HCT116 (cell line): ENCODE measurements at regions not wholly inside any gene's neighbourhood (a gene's known extent, or its start where the extent isn't known, plus 50 kb on each side); places are given as distances from the start of the nearest gene placed in this dataset.

Experiments
- CEBPB ChIP-seq: IDR thresholded peaks from 2 replicates; pipeline ENCODE4 v1.6.1; 2012; ENCODE audit warnings: low read depth
- POLR2A ChIP-seq: IDR thresholded peaks from 2 replicates; pipeline ENCODE4 v1.7.0; 2011; ENCODE audit warnings: borderline replicate concordance; ENCODE audit not compliant: insufficient read depth, insufficient read length; ENCODE audit errors: extremely low read depth
- POLR2AphosphoS5 ChIP-seq: IDR thresholded peaks from 2 replicates; pipeline ENCODE4 v1.6.1; 2011; ENCODE audit warnings: mild to moderate bottlenecking, low read depth, low read length, moderate library complexity
- SIN3A ChIP-seq: IDR thresholded peaks from 2 replicates; pipeline ENCODE4 v1.6.1; 2012; ENCODE audit warnings: low read depth
- TCF7L2 ChIP-seq: IDR thresholded peaks from 2 replicates; pipeline ENCODE4 v1.7.0; 2011; ENCODE audit warnings: borderline replicate concordance, inconsistent platforms; ENCODE audit not compliant: insufficient read depth, insufficient read length; ENCODE audit errors: extremely low read depth
- TF ChIP-seq, protein P1 (sequence below), 3 experiments: fragments of 200-600 bp in 1 of 3; sonication (generic) in 1 of 3; IDR thresholded peaks in 2 of 3; conservative IDR thresholded peaks in 1 of 3; 2 replicates each; pipeline ENCODE4 v1.5.1; 2012 to 2017; ENCODE audit warnings: low read depth in 2 of 3, low read length in 2 of 3, antibody characterized with exemption in 1 of 3, borderline replicate concordance in 1 of 3, control low read depth in 1 of 3, mild to moderate bottlenecking in 1 of 3, mixed read lengths in 1 of 3, mixed run types in 1 of 3, moderate library complexity in 1 of 3; ENCODE audit not compliant: insufficient read depth in 1 of 3
- TF ChIP-seq, protein P2 (sequence below): IDR thresholded peaks from 2 replicates; pipeline ENCODE4 v1.6.1; 2011; ENCODE audit warnings: mild to moderate bottlenecking, low read length, moderate library complexity; ENCODE audit not compliant: insufficient replicate concordance; ENCODE audit errors: extremely low read depth

DNA sequence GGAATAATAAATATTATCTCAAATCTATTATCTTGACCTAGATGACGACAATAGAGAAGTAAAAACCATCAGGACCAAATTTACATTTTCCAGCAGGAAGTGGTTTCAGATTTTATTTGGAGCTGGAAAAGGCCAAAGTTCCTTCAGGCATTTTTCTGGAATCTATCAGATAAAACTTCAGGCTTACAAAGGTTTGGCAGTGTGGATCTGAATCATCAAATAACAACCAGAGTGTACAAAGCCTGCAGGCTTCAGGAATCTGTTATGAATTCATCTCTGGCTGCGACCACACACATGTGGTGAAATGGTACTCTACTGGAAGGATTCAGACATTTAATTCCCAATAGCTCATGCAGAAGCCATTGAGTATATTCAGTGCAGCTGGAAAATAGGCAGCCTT lies 726.4 kb upstream of the GRAMD2B start:
- TF ChIP-seq POLR2A (no peak), SIN3A (no peak), TCF7L2 (no peak), CEBPB (no peak), POLR2AphosphoS5 (no peak)
- TF ChIP-seq, protein P1, sequence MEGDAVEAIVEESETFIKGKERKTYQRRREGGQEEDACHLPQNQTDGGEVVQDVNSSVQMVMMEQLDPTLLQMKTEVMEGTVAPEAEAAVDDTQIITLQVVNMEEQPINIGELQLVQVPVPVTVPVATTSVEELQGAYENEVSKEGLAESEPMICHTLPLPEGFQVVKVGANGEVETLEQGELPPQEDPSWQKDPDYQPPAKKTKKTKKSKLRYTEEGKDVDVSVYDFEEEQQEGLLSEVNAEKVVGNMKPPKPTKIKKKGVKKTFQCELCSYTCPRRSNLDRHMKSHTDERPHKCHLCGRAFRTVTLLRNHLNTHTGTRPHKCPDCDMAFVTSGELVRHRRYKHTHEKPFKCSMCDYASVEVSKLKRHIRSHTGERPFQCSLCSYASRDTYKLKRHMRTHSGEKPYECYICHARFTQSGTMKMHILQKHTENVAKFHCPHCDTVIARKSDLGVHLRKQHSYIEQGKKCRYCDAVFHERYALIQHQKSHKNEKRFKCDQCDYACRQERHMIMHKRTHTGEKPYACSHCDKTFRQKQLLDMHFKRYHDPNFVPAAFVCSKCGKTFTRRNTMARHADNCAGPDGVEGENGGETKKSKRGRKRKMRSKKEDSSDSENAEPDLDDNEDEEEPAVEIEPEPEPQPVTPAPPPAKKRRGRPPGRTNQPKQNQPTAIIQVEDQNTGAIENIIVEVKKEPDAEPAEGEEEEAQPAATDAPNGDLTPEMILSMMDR (IDR thresholded peaks at IDR 0.05 in 2 of 3, conservative IDR thresholded peaks at IDR 0.05 in 1 of 3; ENCODE audit: borderline replicate concordance in 1 of 3, insufficient read depth in 1 of 3, low read depth in 2 of 3, low read length in 2 of 3), result no peak
- TF ChIP-seq, protein P2, sequence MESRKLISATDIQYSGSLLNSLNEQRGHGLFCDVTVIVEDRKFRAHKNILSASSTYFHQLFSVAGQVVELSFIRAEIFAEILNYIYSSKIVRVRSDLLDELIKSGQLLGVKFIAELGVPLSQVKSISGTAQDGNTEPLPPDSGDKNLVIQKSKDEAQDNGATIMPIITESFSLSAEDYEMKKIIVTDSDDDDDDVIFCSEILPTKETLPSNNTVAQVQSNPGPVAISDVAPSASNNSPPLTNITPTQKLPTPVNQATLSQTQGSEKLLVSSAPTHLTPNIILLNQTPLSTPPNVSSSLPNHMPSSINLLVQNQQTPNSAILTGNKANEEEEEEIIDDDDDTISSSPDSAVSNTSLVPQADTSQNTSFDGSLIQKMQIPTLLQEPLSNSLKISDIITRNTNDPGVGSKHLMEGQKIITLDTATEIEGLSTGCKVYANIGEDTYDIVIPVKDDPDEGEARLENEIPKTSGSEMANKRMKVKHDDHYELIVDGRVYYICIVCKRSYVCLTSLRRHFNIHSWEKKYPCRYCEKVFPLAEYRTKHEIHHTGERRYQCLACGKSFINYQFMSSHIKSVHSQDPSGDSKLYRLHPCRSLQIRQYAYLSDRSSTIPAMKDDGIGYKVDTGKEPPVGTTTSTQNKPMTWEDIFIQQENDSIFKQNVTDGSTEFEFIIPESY, result no peak
